Mesenchymal stem cell (in vitro differentiated cells and primary cell): ENCODE measurements at regions not wholly inside any gene's neighbourhood (a gene's known extent, or its start where the extent isn't known, plus 50 kb on each side); places are given as distances from the start of the nearest gene placed in this dataset. TPM values are rescaled to one million over a fixed set of nuclear protein-coding genes. Genes with fewer than 3 reads are reported as not detected.

Source experiments
- DNase-seq: peaks from one replicate; pipeline ENCODE4 v3.0.0-alpha.2; 2013
- H2AFZ ChIP-seq: one replicate; pipeline ENCODE4 v1.6.1; 2013; ENCODE audit warnings: low read depth, mild to moderate bottlenecking, control low read depth, inconsistent platforms, low read length, moderate library complexity
- H2AK5ac ChIP-seq: 2 replicates; pipeline ENCODE4 v1.6.1; 2013; ENCODE audit warnings: low read length, moderate library complexity, mild to moderate bottlenecking, inconsistent platforms; ENCODE audit not compliant: severe bottlenecking
- H2BK120ac ChIP-seq: one replicate; pipeline ENCODE4 v1.6.1; 2013; ENCODE audit warnings: low read depth, mild to moderate bottlenecking, inconsistent platforms, low read length, moderate library complexity
- H2BK12ac ChIP-seq, 2 experiments: one replicate each; pipeline ENCODE4 v1.6.1; 2013; ENCODE audit warnings: inconsistent platforms in 2 of 2, low read length in 2 of 2, mild to moderate bottlenecking in 2 of 2, moderate library complexity in 2 of 2, control low read depth in 1 of 2
- H2BK15ac ChIP-seq: one replicate; pipeline ENCODE4 v1.6.1; 2013; ENCODE audit warnings: mild to moderate bottlenecking, low read depth, inconsistent platforms; ENCODE audit not compliant: poor library complexity, severe bottlenecking
- H2BK5ac ChIP-seq: 2 replicates; pipeline ENCODE4 v1.6.1; 2013; ENCODE audit warnings: low read depth, mild to moderate bottlenecking, low read length, control low read depth, inconsistent platforms; ENCODE audit not compliant: poor library complexity, severe bottlenecking
- H3K14ac ChIP-seq, 2 experiments: one replicate each; pipeline ENCODE4 v1.6.1; 2013; ENCODE audit warnings: inconsistent platforms in 2 of 2, low read length in 2 of 2, control low read depth in 1 of 2, mild to moderate bottlenecking in 1 of 2, moderate library complexity in 1 of 2
- H3K18ac ChIP-seq, 2 experiments: one replicate each; pipeline ENCODE4 v1.6.1; 2013; ENCODE audit warnings: inconsistent platforms in 2 of 2, low read length in 2 of 2, control low read depth in 1 of 2, low read depth in 1 of 2, mild to moderate bottlenecking in 1 of 2
- H3K23ac ChIP-seq, 2 experiments: one replicate each; pipeline ENCODE4 v1.6.1; 2013; ENCODE audit warnings: inconsistent platforms in 2 of 2, low read length in 2 of 2, mild to moderate bottlenecking in 2 of 2, moderate library complexity in 2 of 2, control low read depth in 1 of 2
- H3K27ac ChIP-seq: 2 replicates; pipeline ENCODE4 v1.5.1; 2013; ENCODE audit warnings: mild to moderate bottlenecking, moderate library complexity, low read length, control low read depth, inconsistent platforms; ENCODE audit not compliant: poor library complexity, severe bottlenecking
- H3K27me3 ChIP-seq, 2 experiments: 2 replicates each; pipeline versions ENCODE4 v1.6.1 to v1.7.0; 2013; ENCODE audit warnings: low read length in 2 of 2, mild to moderate bottlenecking in 2 of 2, moderate library complexity in 2 of 2, control low read depth in 1 of 2, inconsistent platforms in 1 of 2; ENCODE audit not compliant: control insufficient read depth in 1 of 2, insufficient read depth in 1 of 2
- H3K36me3 ChIP-seq, 2 experiments: 2 replicates each; pipeline versions ENCODE4 v1.6.1 to v1.7.0; 2013; ENCODE audit warnings: low read length in 2 of 2, control low read depth in 1 of 2, inconsistent platforms in 1 of 2, low read depth in 1 of 2, mild to moderate bottlenecking in 1 of 2; ENCODE audit not compliant: insufficient read depth in 2 of 2, control insufficient read depth in 1 of 2
- H3K4ac ChIP-seq, 2 experiments: one replicate each; pipeline ENCODE4 v1.6.1; 2013; ENCODE audit warnings: inconsistent platforms in 2 of 2, low read length in 2 of 2, mild to moderate bottlenecking in 2 of 2, moderate library complexity in 2 of 2, control low read depth in 1 of 2, low read depth in 1 of 2
- H3K4me1 ChIP-seq: 2 replicates; pipeline ENCODE4 v1.6.1; 2013; ENCODE audit warnings: low read depth, low read length, control low read depth; ENCODE audit not compliant: control insufficient read depth, insufficient read depth
- H3K4me2 ChIP-seq: 2 replicates; pipeline ENCODE4 v1.6.1; 2013; ENCODE audit warnings: low read length, mild to moderate bottlenecking, inconsistent platforms; ENCODE audit not compliant: poor library complexity, severe bottlenecking
- H3K4me3 ChIP-seq, 2 experiments: 2 replicates each; pipeline versions ENCODE4 v1.5.1 to v1.7.0; 2013; ENCODE audit warnings: low read length in 2 of 2, mild to moderate bottlenecking in 2 of 2, control low read depth in 1 of 2, low read depth in 1 of 2; ENCODE audit not compliant: insufficient read depth in 1 of 2
- H3K79me1 ChIP-seq: replicated peaks from 2 replicates; pipeline ENCODE4 v1.6.1; 2013; ENCODE audit warnings: mild to moderate bottlenecking, control low read depth, low read length, inconsistent platforms; ENCODE audit not compliant: poor library complexity, severe bottlenecking
- H3K9ac ChIP-seq: 2 replicates; pipeline ENCODE4 v1.7.0; 2013; ENCODE audit warnings: mild to moderate bottlenecking, low read length, moderate library complexity
- H3K9me3 ChIP-seq: 2 replicates; pipeline ENCODE4 v1.7.0; 2013; ENCODE audit warnings: mild to moderate bottlenecking, low read length; ENCODE audit not compliant: control insufficient read depth
- H4K8ac ChIP-seq: one replicate; pipeline ENCODE4 v1.6.1; 2013; ENCODE audit warnings: inconsistent platforms, mild to moderate bottlenecking, low read length, moderate library complexity
- H4K91ac ChIP-seq: one replicate; pipeline ENCODE4 v1.6.1; 2013; ENCODE audit warnings: mild to moderate bottlenecking, low read length, inconsistent platforms
- WGBS: methylation state at CpG from one replicate; pipeline ENCODE4 v1.1.7; 2013; ENCODE audit warnings: mixed read lengths; 5-methylcytosine and 5-hydroxymethylcytosine counted together
- small RNA-seq: library from polyadenylated mRNA; stranded (forward); fragments of <200 nt; extraction: miRNeasy Mini kit (QIAGEN cat#:217004); gene quantifications from one replicate; pipeline ENCODE3, GENCODE V24; 2013; ENCODE audit warnings: low read depth

GRCh38 chr13:77979721-77980385 is 61.2 kb upstream of the EDNRB start:
- H3K4me1 ChIP-seq = no peaks in the 10 kb centered on the region
- H3K9me3 ChIP-seq = no peaks in the 10 kb centered on the region
- no peak overlapping the region for H3K27ac ChIP-seq
- no peak overlapping the region for H4K91ac ChIP-seq
- H4K8ac ChIP-seq = no peak overlapping the region
- H2BK120ac ChIP-seq = peak overlapping the region; percentile 61
- no peaks in the 10 kb centered on the region for H3K27me3 ChIP-seq
- peak overlapping the region; percentile 42 for H2AFZ ChIP-seq
- H3K4me2 ChIP-seq = no peak overlapping the region
- no peak overlapping the region for H2BK5ac ChIP-seq
- no peak overlapping the region for H3K23ac ChIP-seq
- 71% methylated on average over 2 of the region's 3 CpGs for WGBS
- no peak overlapping the region for H2BK15ac ChIP-seq
- H3K36me3 ChIP-seq = no peaks in the 10 kb centered on the region
- H3K4ac ChIP-seq = peak overlapping the region in 1 of 2 experiments; percentile 86
- peak overlapping the region in 1 of 2 experiments; percentile 38 for H3K4me3 ChIP-seq
- H3K14ac ChIP-seq = no peak overlapping the region
- DNase-seq = no peak
- H3K79me1 ChIP-seq = no peaks in the 10 kb centered on the region
- H2AK5ac ChIP-seq = no peak overlapping the region
- H2BK12ac ChIP-seq = peak overlapping the region; percentile 54 to 72
- peak overlapping the region; percentile 76 for H3K9ac ChIP-seq
- H3K18ac ChIP-seq = peak overlapping the region; percentile 43 to 48

GRCh38 chr13:77975358-77976042 is 56.9 kb upstream of the EDNRB start:
- Histone ChIP-seq H3K9ac (no peak overlapping the region), H4K91ac (no peak overlapping the region), H2BK5ac (no peak overlapping the region), H3K4me3 (no peak overlapping the region), H2BK15ac (no peak overlapping the region), H2BK120ac (no peak overlapping the region), H3K27me3 (no peaks in the 10 kb centered on the region), H3K79me1 (no peaks in the 10 kb centered on the region), H3K9me3 (no peaks in the 10 kb centered on the region), H2BK12ac (no peak overlapping the region), H3K4ac (no peak overlapping the region), H2AK5ac (no peak overlapping the region), H3K27ac (no peak overlapping the region), H3K14ac (no peak overlapping the region), H3K23ac (no peak overlapping the region), H3K4me1 (no peaks in the 10 kb centered on the region), H2AFZ (no peak overlapping the region), H3K18ac (no peak overlapping the region), H3K36me3 (no peaks in the 10 kb centered on the region), H4K8ac (no peak overlapping the region), H3K4me2 (no peak overlapping the region)
- WGBS = 97% methylated on average over 14 of the region's 14 CpGs
- no peak for DNase-seq

- DNase-seq = no peak
- H4K91ac ChIP-seq = no peak overlapping the region
- H3K14ac ChIP-seq = no peak overlapping the region
- H3K27me3 ChIP-seq = no peaks in the 10 kb centered on the region
- peak overlapping the region; percentile 37 for H4K8ac ChIP-seq
- H2BK12ac ChIP-seq = no peak overlapping the region
- no peak overlapping the region for H3K4me2 ChIP-seq
- no peak overlapping the region for H2BK120ac ChIP-seq
- H3K4ac ChIP-seq = no peak overlapping the region
- no peaks in the 10 kb centered on the region for H3K4me1 ChIP-seq
- H3K9me3 ChIP-seq = no peaks in the 10 kb centered on the region
- no peak overlapping the region for H2BK15ac ChIP-seq
- no peak overlapping the region for H2AK5ac ChIP-seq
- no peak overlapping the region for H3K23ac ChIP-seq
- no peak overlapping the region for H3K27ac ChIP-seq
- H3K9ac ChIP-seq = no peak overlapping the region
- H2BK5ac ChIP-seq = no peak overlapping the region
- 44% methylated on average over 4 of the region's 5 CpGs for WGBS
- H3K4me3 ChIP-seq = no peak overlapping the region
- H3K36me3 ChIP-seq = no peaks in the 10 kb centered on the region
- H3K79me1 ChIP-seq = no peaks in the 10 kb centered on the region
- H2AFZ ChIP-seq = no peak overlapping the region
- H3K18ac ChIP-seq = peak overlapping the region in 1 of 2 experiments; percentile 54
Measured at GRCh38 chr13:77969299-77969698, 50.7 kb upstream of the EDNRB start.

Small RNAs in the stretch of these regions (small RNA-seq; reads per million reads assigned to genes)
- not detected for gene RNY3P3
